Endodermal cell (in vitro differentiated cells): ENCODE measurements at regions not wholly inside any gene's neighbourhood (a gene's known extent, or its start where the extent isn't known, plus 50 kb on each side); places are given as distances from the start of the nearest gene placed in this dataset.

ENCODE experiments used
- DNase-seq: peaks from one replicate; pipeline ENCODE4 v3.0.0-alpha.2; 2017
- H3K27ac ChIP-seq: 2 replicates; pipeline ENCODE4 v1.5.1; 2013; ENCODE audit warnings: mild to moderate bottlenecking, low read depth, low read length, moderate library complexity
- H3K27me3 ChIP-seq: 2 replicates; pipeline ENCODE4 v1.6.1; 2013; ENCODE audit warnings: mild to moderate bottlenecking, low read length, moderate library complexity; ENCODE audit not compliant: insufficient read depth, control insufficient read depth, poor library complexity, severe bottlenecking
- H3K36me3 ChIP-seq: 2 replicates; pipeline ENCODE4 v1.7.0; 2013; ENCODE audit warnings: mild to moderate bottlenecking, low read length, moderate library complexity; ENCODE audit not compliant: control insufficient read depth, insufficient read depth
- H3K4me1 ChIP-seq: one replicate; pipeline ENCODE4 v1.7.0; 2013; ENCODE audit warnings: low read length; ENCODE audit not compliant: control insufficient read depth, insufficient read depth
- H3K4me3 ChIP-seq: 2 replicates; pipeline ENCODE4 v1.5.1; 2013; ENCODE audit warnings: mild to moderate bottlenecking, low read length, moderate library complexity
- H3K9ac ChIP-seq: 2 replicates; pipeline ENCODE4 v1.6.1; 2013; ENCODE audit warnings: mild to moderate bottlenecking, low read length, moderate library complexity; ENCODE audit not compliant: poor library complexity, severe bottlenecking; ENCODE audit errors: extremely low read depth
- H3K9me3 ChIP-seq: 2 replicates; pipeline ENCODE4 v1.6.1; 2013; ENCODE audit warnings: mild to moderate bottlenecking, low read length, moderate library complexity; ENCODE audit not compliant: control insufficient read depth
- H3K27ac Mint-ChIP-seq: 2 replicates; pipeline ENCODE4 v1.8.0; 2020; ENCODE audit warnings: mixed read lengths
- H3K27me3 Mint-ChIP-seq: 2 replicates; pipeline ENCODE4 v1.8.0; 2021; ENCODE audit warnings: mild to moderate bottlenecking, mixed read lengths; ENCODE audit not compliant: insufficient read depth
- H3K36me3 Mint-ChIP-seq: 2 replicates; pipeline ENCODE4 v1.8.0; 2020; ENCODE audit warnings: low read depth, mixed read lengths
- H3K4me1 Mint-ChIP-seq: 2 replicates; pipeline ENCODE4 v1.8.0; 2020; ENCODE audit warnings: mixed read lengths
- H3K4me3 Mint-ChIP-seq: 2 replicates; pipeline ENCODE4 v1.8.0; 2020; ENCODE audit warnings: mild to moderate bottlenecking, moderate library complexity, mixed read lengths
- H3K9me3 Mint-ChIP-seq: 2 replicates; pipeline ENCODE4 v1.8.0; 2020; ENCODE audit warnings: mild to moderate bottlenecking, mixed read lengths
- WGBS, 2 experiments: methylation state at CpG; one replicate each; pipeline versions ENCODE4 v1.1.5 to v1.1.7; 2013; ENCODE audit warnings: missing lambda C conversion rate in 2 of 2, mixed read lengths in 1 of 2; ENCODE audit not compliant: insufficient coverage in 1 of 2, insufficient read length in 1 of 2; 5-methylcytosine and 5-hydroxymethylcytosine counted together
- TF ChIP-seq, protein P1 (sequence below): fragments of 200-600 bp; sonication (generic); conservative IDR thresholded peaks from 2 replicates; pipeline ENCODE4 v1.5.0; 2021; ENCODE audit warnings: antibody characterized with exemption, mild to moderate bottlenecking

DNA sequence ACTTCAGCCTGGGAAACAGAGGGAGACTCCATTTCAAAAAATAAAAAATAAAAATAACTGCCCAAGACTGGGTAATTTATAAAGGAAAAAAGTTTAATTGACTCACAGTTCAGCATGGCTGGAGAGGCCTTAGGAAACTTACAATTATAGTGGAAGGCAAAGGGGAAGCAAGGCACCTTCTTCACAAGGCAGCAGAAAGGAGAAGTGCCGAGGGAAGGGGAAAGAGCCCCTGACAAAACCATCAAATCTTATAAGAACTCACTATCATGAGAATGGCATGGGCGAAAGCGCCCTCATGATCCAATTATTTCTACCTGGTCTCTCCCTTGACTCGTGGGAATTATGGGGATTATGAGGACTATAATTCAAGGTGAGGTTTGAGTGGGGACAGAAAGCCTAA is 95.5 kb upstream of the LGSN start:
- Histone ChIP-seq H3K27ac (no peak overlapping the region), H3K36me3 (no peaks in the 10 kb centered on the region), H3K9ac (no peak overlapping the region), H3K4me3 (no peak overlapping the region), H3K9me3 (no peaks in the 10 kb centered on the region), H3K4me1 (no peaks in the 10 kb centered on the region), H3K27me3 (no peaks in the 10 kb centered on the region)
- peaks cover 4% of the 10 kb centered on the region for H3K9me3 Mint-ChIP-seq
- no peak overlapping the region for H3K27ac Mint-ChIP-seq
- no peak for DNase-seq
- no peaks in the 10 kb centered on the region for H3K27me3 Mint-ChIP-seq
- peaks cover 2% of the 10 kb centered on the region for H3K36me3 Mint-ChIP-seq
- no peak overlapping the region for H3K4me3 Mint-ChIP-seq
- TF ChIP-seq, protein P1, sequence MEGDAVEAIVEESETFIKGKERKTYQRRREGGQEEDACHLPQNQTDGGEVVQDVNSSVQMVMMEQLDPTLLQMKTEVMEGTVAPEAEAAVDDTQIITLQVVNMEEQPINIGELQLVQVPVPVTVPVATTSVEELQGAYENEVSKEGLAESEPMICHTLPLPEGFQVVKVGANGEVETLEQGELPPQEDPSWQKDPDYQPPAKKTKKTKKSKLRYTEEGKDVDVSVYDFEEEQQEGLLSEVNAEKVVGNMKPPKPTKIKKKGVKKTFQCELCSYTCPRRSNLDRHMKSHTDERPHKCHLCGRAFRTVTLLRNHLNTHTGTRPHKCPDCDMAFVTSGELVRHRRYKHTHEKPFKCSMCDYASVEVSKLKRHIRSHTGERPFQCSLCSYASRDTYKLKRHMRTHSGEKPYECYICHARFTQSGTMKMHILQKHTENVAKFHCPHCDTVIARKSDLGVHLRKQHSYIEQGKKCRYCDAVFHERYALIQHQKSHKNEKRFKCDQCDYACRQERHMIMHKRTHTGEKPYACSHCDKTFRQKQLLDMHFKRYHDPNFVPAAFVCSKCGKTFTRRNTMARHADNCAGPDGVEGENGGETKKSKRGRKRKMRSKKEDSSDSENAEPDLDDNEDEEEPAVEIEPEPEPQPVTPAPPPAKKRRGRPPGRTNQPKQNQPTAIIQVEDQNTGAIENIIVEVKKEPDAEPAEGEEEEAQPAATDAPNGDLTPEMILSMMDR: no peak
- no peaks in the 10 kb centered on the region for H3K4me1 Mint-ChIP-seq
- 88% methylated on average over 2 of the region's 4 CpGs; no CpG with 5 or more reads in 1 of the 2 experiments for WGBS, 2 experiments

DNA sequence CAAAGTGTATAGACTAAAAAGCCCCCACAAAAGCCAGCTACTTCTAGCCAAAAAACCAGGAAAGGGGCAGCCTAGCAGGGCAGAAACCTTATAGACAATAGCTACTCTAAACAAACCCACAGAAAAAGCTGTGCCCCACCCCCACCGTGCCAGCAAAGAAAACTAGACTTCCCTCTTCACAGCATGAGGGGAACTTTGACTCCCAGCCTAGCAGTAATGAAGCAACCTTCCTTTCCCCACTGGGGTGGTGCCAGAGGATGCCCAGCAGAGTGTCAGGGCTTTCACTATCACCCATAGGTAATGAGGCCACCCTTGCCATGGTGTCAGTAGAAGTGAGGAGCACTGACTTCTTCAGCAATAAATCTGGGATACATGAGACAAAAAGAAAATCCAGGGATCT is 99.0 kb upstream of the LGSN start:
- no peaks in the 10 kb centered on the region for H3K4me1 ChIP-seq
- no peaks in the 10 kb centered on the region for H3K9me3 ChIP-seq
- no peaks in the 10 kb centered on the region for H3K36me3 ChIP-seq
- DNase-seq: no peak
- no peak overlapping the region for H3K27ac Mint-ChIP-seq
- no peak overlapping the region for H3K4me3 ChIP-seq
- H3K9ac ChIP-seq: no peak overlapping the region
- no peak overlapping the region for H3K4me3 Mint-ChIP-seq
- no peak overlapping the region for H3K27ac ChIP-seq
- no peaks in the 10 kb centered on the region for H3K27me3 ChIP-seq
- peaks cover 2% of the 10 kb centered on the region for H3K36me3 Mint-ChIP-seq
- H3K4me1 Mint-ChIP-seq: no peaks in the 10 kb centered on the region
- 30% methylated on average over 1 of the region's 1 CpG; no CpG with 5 or more reads in 1 of the 2 experiments for WGBS, 2 experiments
- TF ChIP-seq, protein P1: no peak
- peaks cover 2% of the 10 kb centered on the region for H3K27me3 Mint-ChIP-seq
- H3K9me3 Mint-ChIP-seq: peaks cover 4% of the 10 kb centered on the region

DNA sequence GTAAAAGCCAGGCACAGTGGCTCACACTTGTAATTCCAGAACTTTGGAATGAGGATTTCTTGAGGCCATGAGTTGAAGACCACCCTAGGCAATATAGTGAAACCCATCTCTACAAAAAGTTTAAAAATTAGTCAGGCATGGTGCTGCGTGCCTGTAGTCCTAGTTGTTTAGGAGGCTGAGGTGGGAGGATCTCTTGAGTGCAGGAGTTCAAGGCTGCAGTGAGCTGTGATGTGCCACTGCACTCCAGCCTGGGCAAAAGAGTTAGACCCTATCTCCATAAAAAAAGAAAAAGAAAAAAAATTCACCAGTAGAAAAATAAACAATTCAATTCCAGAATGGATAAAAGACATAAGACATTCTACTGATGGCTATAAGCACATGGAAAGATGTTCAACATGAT is 104.9 kb upstream of the LGSN start:
- no peak overlapping the region for H3K4me3 Mint-ChIP-seq
- H3K9me3 Mint-ChIP-seq: peaks cover 4% of the 10 kb centered on the region
- no peaks in the 10 kb centered on the region for H3K4me1 Mint-ChIP-seq
- no peak overlapping the region for H3K27ac Mint-ChIP-seq
- Histone ChIP-seq H3K4me1 (no peaks in the 10 kb centered on the region), H3K27me3 (no peaks in the 10 kb centered on the region), H3K4me3 (no peak overlapping the region), H3K27ac (no peak overlapping the region), H3K36me3 (no peaks in the 10 kb centered on the region), H3K9me3 (no peaks in the 10 kb centered on the region), H3K9ac (no peak overlapping the region)
- no peak for DNase-seq
- TF ChIP-seq, protein P1: no peak
- 33 to 100% methylated on average over 1 of the region's 1 CpG for WGBS, 2 experiments
- H3K36me3 Mint-ChIP-seq: peaks cover 2% of the 10 kb centered on the region
- H3K27me3 Mint-ChIP-seq: peaks cover 2% of the 10 kb centered on the region
